Kidney (tissue), 13 donors: ENCODE measurements at regions not wholly inside any gene's neighbourhood (a gene's known extent, or its start where the extent isn't known, plus 50 kb on each side); places are given as distances from the start of the nearest gene placed in this dataset.

Experiments used
- DNase-seq, 5 donors: peaks; one replicate each; pipeline ENCODE4 v3.0.0-alpha.2; 2013 to 2020
- FAIRE-seq: peaks from 2 replicates; lab custom pipeline; 2012; peaks lifted over from hg19 to GRCh38; lab: Jason Lieb, UNC
- H3K27ac ChIP-seq, 2 donors: one replicate each; pipeline ENCODE4 v1.7.0; 2013; ENCODE audit warnings: low read depth in 2 of 2, low read length in 2 of 2, inconsistent platforms in 1 of 2
- H3K27me3 ChIP-seq: one replicate; pipeline ENCODE4 v1.7.1; 2013; ENCODE audit warnings: low read length, inconsistent platforms; ENCODE audit not compliant: control insufficient read depth, insufficient read depth
- H3K36me3 ChIP-seq, 3 donors: one replicate each; pipeline versions ENCODE4 v1.7.0 to v1.7.1; 2013; ENCODE audit warnings: low read length in 3 of 3, control low read depth in 1 of 3, inconsistent platforms in 1 of 3; ENCODE audit not compliant: insufficient read depth in 3 of 3, control insufficient read depth in 2 of 3
- H3K4me1 ChIP-seq, 3 donors: one replicate each; pipeline versions ENCODE4 v1.7.0 to v1.7.1; 2013; ENCODE audit warnings: low read length in 3 of 3, inconsistent platforms in 1 of 3, low read depth in 1 of 3; ENCODE audit not compliant: control insufficient read depth in 2 of 3, insufficient read depth in 2 of 3
- H3K4me3 ChIP-seq, 3 donors: one replicate each; pipeline versions ENCODE4 v1.7.0 to v1.8.1; 2013; ENCODE audit warnings: low read length in 3 of 3, control low read depth in 1 of 3, inconsistent platforms in 1 of 3
- H3K9ac ChIP-seq, 3 donors: one replicate each; pipeline versions ENCODE4 v1.7.0 to v1.7.1; 2013; ENCODE audit warnings: low read length in 3 of 3, control low read depth in 1 of 3, inconsistent platforms in 1 of 3
- H3K9me3 ChIP-seq, 3 donors: one replicate each; pipeline versions ENCODE4 v1.7.0 to v1.7.1; 2013; ENCODE audit warnings: low read length in 3 of 3, control low read depth in 1 of 3, inconsistent platforms in 1 of 3; ENCODE audit not compliant: control insufficient read depth in 2 of 3, insufficient read depth in 1 of 3
- CTCF ChIP-seq: IDR thresholded peaks from 3 replicates; pipeline ENCODE4 v1.5.1; 2012; ENCODE audit warnings: mild to moderate bottlenecking, moderate library complexity, borderline replicate concordance; ENCODE audit not compliant: insufficient read depth; ENCODE audit errors: extremely low read depth
- intact Hi-C: fragments of 100-400 bp; cut with DNase I; formaldehyde crosslinking; loops from one replicate; pipeline ENCODE4 v1.11.1; 2022
- donor health status: control.
- donor health status: control.
- donor health status: control.
- donor health status: control.
- donor health status: control.
- donor health status: DM: yes; HTN: yes; CAD: no.
- donor health status: Normal renal cell carcinoma (clear cell type).

GRCh38 chr12:114245555-114245954, 160.4 kb downstream of the TBX5 start:
- no peaks in the 10 kb centered on the region for H3K27me3 ChIP-seq
- no peak overlapping the region for H3K4me3 ChIP-seq
- no peak for DNase-seq
- TF ChIP-seq CTCF, result no peak
- no peaks in the 10 kb centered on the region for H3K36me3 ChIP-seq
- H3K9me3 ChIP-seq, result peaks cover 0 to 4% (median 0%) of the 10 kb centered on the region in 3 donors
- no peaks in the 10 kb centered on the region for H3K4me1 ChIP-seq
- H3K9ac ChIP-seq, result no peak overlapping the region
- H3K27ac ChIP-seq, result no peak overlapping the region
- no peak for FAIRE-seq
- intact Hi-C loops, result no loop called here

- Histone ChIP-seq H3K9ac (no peak overlapping the region), H3K36me3 (no peaks in the 10 kb centered on the region), H3K27ac (no peak overlapping the region), H3K27me3 (no peaks in the 10 kb centered on the region), H3K4me1 (no peaks in the 10 kb centered on the region), H3K9me3 (peaks cover 0 to 4% (median 0%) of the 10 kb centered on the region in 3 donors), H3K4me3 (no peak overlapping the region)
- intact Hi-C loops, result no loop called here
- FAIRE-seq, result no peak
- TF ChIP-seq CTCF, result no peak
- no peak for DNase-seq
Measured at GRCh38 chr12:114241973-114242434, 163.9 kb downstream of the TBX5 start.

- Histone ChIP-seq H3K27ac (no peak overlapping the region), H3K4me1 (no peaks in the 10 kb centered on the region), H3K4me3 (no peak overlapping the region), H3K36me3 (no peaks in the 10 kb centered on the region), H3K27me3 (no peaks in the 10 kb centered on the region), H3K9ac (no peak overlapping the region), H3K9me3 (peaks cover 0 to 4% (median 0%) of the 10 kb centered on the region in 3 donors)
- DNase-seq (peak in 4 of 5 donors; percentile 18 to 42 (median 30)), FAIRE-seq (no peak)
- TF ChIP-seq CTCF, result no peak
- intact Hi-C loops, result no loop called here
Measured at GRCh38 chr12:114240288-114240687, 165.7 kb downstream of the TBX5 start.

GRCh38 chr12:114238808-114239207, 167.1 kb downstream of the TBX5 start:
- H3K4me1 ChIP-seq, result no peaks in the 10 kb centered on the region
- no peak overlapping the region for H3K9ac ChIP-seq
- peaks cover 0 to 4% (median 0%) of the 10 kb centered on the region in 3 donors for H3K9me3 ChIP-seq
- DNase-seq (no peak), FAIRE-seq (no peak)
- H3K27ac ChIP-seq, result no peak overlapping the region
- no peaks in the 10 kb centered on the region for H3K27me3 ChIP-seq
- H3K36me3 ChIP-seq, result no peaks in the 10 kb centered on the region
- no peak overlapping the region for H3K4me3 ChIP-seq
- no peak for TF ChIP-seq CTCF
- intact Hi-C loops, result no loop called here
